K562 (cell line): ENCODE measurements at regions not wholly inside any gene's neighbourhood (a gene's known extent, or its start where the extent isn't known, plus 50 kb on each side); places are given as distances from the start of the nearest gene placed in this dataset.

ENCODE experiments used
- ATAC-seq: fragments of 200-7000 bp; cut with Tn5 transposase; 3 replicates; pipeline ENCODE4 v1.9.1; 2020; ENCODE audit warnings: moderate library complexity
- BruUV-seq: library from RNA; stranded (reverse); fragments of 400-500 nt; replicated peaks from 2 replicates; lab custom pipeline; 2021; lab: Mats Ljungman, UMichigan
- CTCF ChIA-PET: fragments of 300-600 bp; formaldehyde crosslinking; extraction: SDS; loops from one replicate; lab custom pipeline; 2021; ENCODE audit warnings: low intra/inter-chr PET ratio; lab: Yijun Ruan, JAX
- POLR2A ChIA-PET: fragments of 300-600, 350-650 bp; sonication (Branson Sonifier 250); formaldehyde crosslinking; extraction: SDS; loops from one replicate; lab custom pipeline; 2021; ENCODE audit warnings: antibody characterized with exemption, inconsistent platforms; lab: Yijun Ruan, JAX
- DNase-seq, 4 experiments: peaks; one replicate each; pipeline versions ENCODE4 v3.0.0 to v3.0.0-alpha.2; 2011 to 2018; ENCODE audit warnings: low spot score in 3 of 4, mixed read lengths in 3 of 4; ENCODE audit errors: extremely low read depth in 1 of 4
- FAIRE-seq: peaks from 2 replicates; lab custom pipeline; 2011; peaks lifted over from hg19 to GRCh38; lab: Jason Lieb, UNC
- H2AFZ ChIP-seq: 2 replicates; pipeline ENCODE4 v1.6.0; 2011; ENCODE audit warnings: low read depth, low read length, control low read depth, inconsistent platforms
- H3K27ac ChIP-seq: fragments of 200-600 bp; 3 replicates; pipeline ENCODE4 v1.8.0; 2011; ENCODE audit warnings: low read depth, mild to moderate bottlenecking, control low read depth, inconsistent platforms, low read length, moderate library complexity, mixed read lengths; ENCODE audit errors: extremely low read depth
- H3K27me3 ChIP-seq, 2 experiments: fragments of 300-600 bp in 1 of 2; 2 replicates in 1 of 2; 3 replicates in 1 of 2; pipeline versions ENCODE4 v1.6.0 to v1.8.0; 2011; ENCODE audit warnings: inconsistent platforms in 2 of 2, low read length in 2 of 2, mild to moderate bottlenecking in 1 of 2, mixed read lengths in 1 of 2, moderate library complexity in 1 of 2; ENCODE audit not compliant: control insufficient read depth in 2 of 2, insufficient read depth in 2 of 2
- H3K36me3 ChIP-seq: fragments of 300-600 bp; 3 replicates; pipeline ENCODE4 v1.8.0; 2011; ENCODE audit warnings: mild to moderate bottlenecking, low read length, inconsistent platforms; ENCODE audit not compliant: control insufficient read depth, insufficient read depth
- H3K4me1 ChIP-seq, 2 experiments: fragments of 200-600 bp in 1 of 2; replicated peaks in 1 of 2; 2 replicates in 1 of 2; 3 replicates in 1 of 2; pipeline versions ENCODE4 v1.5.1 to v1.8.0; 2011; ENCODE audit warnings: inconsistent platforms in 2 of 2, low read length in 2 of 2, mild to moderate bottlenecking in 1 of 2, mixed read lengths in 1 of 2, moderate library complexity in 1 of 2; ENCODE audit not compliant: control insufficient read depth in 2 of 2, insufficient read depth in 2 of 2
- H3K4me2 ChIP-seq: 2 replicates; pipeline ENCODE4 v1.6.1; 2011; ENCODE audit warnings: low read length, control low read depth, inconsistent platforms, mixed read lengths; ENCODE audit not compliant: insufficient read depth
- H3K4me3 ChIP-seq: fragments of 200-600 bp; sonication (generic), shearing (Covaris generic); 2 replicates; pipeline ENCODE4 v1.5.1; 2016; ENCODE audit warnings: control low read depth, inconsistent platforms
- H3K79me2 ChIP-seq: fragments of 200-600 bp; 3 replicates; pipeline ENCODE4 v1.8.0; 2011; ENCODE audit warnings: low read length, inconsistent platforms; ENCODE audit not compliant: control insufficient read depth, insufficient read depth
- H3K9ac ChIP-seq, 2 experiments: 2 replicates each; pipeline versions ENCODE4 v1.6.0 to v1.6.1; 2011; ENCODE audit warnings: low read depth in 2 of 2, low read length in 2 of 2, control low read depth in 1 of 2, inconsistent platforms in 1 of 2, mild to moderate bottlenecking in 1 of 2, mixed read lengths in 1 of 2; ENCODE audit not compliant: insufficient read depth in 1 of 2
- H3K9me1 ChIP-seq: one replicate; pipeline ENCODE4 v1.6.0; 2011; ENCODE audit warnings: inconsistent platforms, mild to moderate bottlenecking, low read length, moderate library complexity; ENCODE audit not compliant: control insufficient read depth, insufficient read depth
- H3K9me3 ChIP-seq: replicated peaks from 2 replicates; pipeline ENCODE4 v1.5.1; 2011; ENCODE audit warnings: low read depth, low read length, inconsistent platforms; ENCODE audit not compliant: control insufficient read depth, insufficient read depth
- H4K20me1 ChIP-seq: replicated peaks from 2 replicates; pipeline ENCODE4 v1.6.1; 2011; ENCODE audit warnings: low read length, inconsistent platforms, mixed read lengths; ENCODE audit not compliant: control insufficient read depth, insufficient read depth
- EGR1 ChIP-seq: fragments of 450-650 bp; conservative IDR thresholded peaks from 2 replicates; pipeline ENCODE4 v1.6.1; 2017; ENCODE audit warnings: mild to moderate bottlenecking
- FOXM1 ChIP-seq, 2 experiments: fragments of 450-650 bp in 1 of 2; sonication (generic) in 1 of 2; formaldehyde crosslinking in 1 of 2; IDR thresholded peaks; 2 replicates each; pipeline versions ENCODE4 v1.6.1 to v1.9.0; 2017 to 2022; ENCODE audit warnings: low read depth in 2 of 2, mild to moderate bottlenecking in 2 of 2, missing genetic modification reagents in 1 of 2, moderate library complexity in 1 of 2
- GMEB1 ChIP-seq: fragments of 250-450 bp; sonication (Bioruptor Pico); IDR thresholded peaks from 2 replicates; pipeline ENCODE4 v1.4.0; 2020; ENCODE audit warnings: mild to moderate bottlenecking
- PHF20 ChIP-seq: fragments of 450-650 bp; IDR thresholded peaks from 2 replicates; pipeline ENCODE4 v1.6.1; 2018; ENCODE audit not compliant: partially characterized antibody
- SMARCC2 ChIP-seq: fragments of 450-650 bp; IDR thresholded peaks from 2 replicates; pipeline ENCODE4 v1.6.1; 2017; ENCODE audit warnings: antibody characterized with exemption, moderate library complexity, mild to moderate bottlenecking, low read depth
- THRB ChIP-seq: fragments of 450-650 bp; formaldehyde crosslinking; conservative IDR thresholded peaks from 2 replicates; pipeline ENCODE4 v1.4.0; 2022; ENCODE audit warnings: mild to moderate bottlenecking, missing genetic modification characterization
- WGBS: fragments of 100-300 bp; shearing (Covaris generic); methylation state at CpG from one replicate; pipeline ENCODE4 v1.1.6; 2016; ENCODE audit warnings: low coverage, mixed read lengths; ENCODE audit not compliant: insufficient coverage; ENCODE audit errors: missing lambda C conversion rate; 5-methylcytosine and 5-hydroxymethylcytosine counted together
- in situ Hi-C: fragments of 300-500 bp; cut with MboI; formaldehyde crosslinking; loops from 4 replicates; pipeline ENCODE4 v1.15.0; 2018; ENCODE audit warnings: inconsistent platforms, mixed read lengths
- intact Hi-C: fragments of 100-400 bp; cut with micrococcal nuclease; formaldehyde crosslinking; loops from 2 replicates; pipeline ENCODE4 v1.14.2; 2022
- TF ChIP-seq, protein P1 (sequence below): fragments of 450-650 bp; IDR thresholded peaks from 2 replicates; pipeline ENCODE4 v1.6.1; 2016; ENCODE audit warnings: missing biosample characterization, missing genetic modification characterization
- TF ChIP-seq, protein P2 (sequence below): fragments of 450-650 bp; IDR thresholded peaks from 2 replicates; pipeline ENCODE4 v1.7.0; 2016; ENCODE audit warnings: borderline replicate concordance
- TF ChIP-seq, protein P3 (sequence below), 2 experiments: fragments of 150-350 bp in 1 of 2; IDR thresholded peaks; 2 replicates each; pipeline ENCODE4 v1.6.1; 2012 to 2016; ENCODE audit warnings: low read depth in 2 of 2, low read length in 2 of 2, mild to moderate bottlenecking in 1 of 2, moderate library complexity in 1 of 2

DNA sequence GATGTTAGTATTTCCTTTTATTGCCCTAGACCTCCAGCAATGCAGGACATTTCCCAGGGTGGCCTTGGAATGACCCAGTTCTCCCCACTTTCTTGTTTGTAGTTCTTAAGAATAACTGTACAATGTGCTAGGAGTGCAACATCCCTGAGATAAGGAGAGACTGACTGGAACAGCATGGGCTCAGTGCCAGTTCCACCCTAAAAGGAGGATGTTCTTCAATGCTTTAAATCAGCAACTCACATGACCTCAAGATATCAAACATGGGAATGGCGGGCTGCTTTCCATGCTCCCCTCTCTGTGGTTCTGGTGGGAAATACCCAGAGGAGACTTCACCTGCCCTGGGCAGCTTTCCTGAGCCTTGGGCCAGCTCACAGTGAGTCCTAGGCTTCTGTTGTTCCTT, 766.9 kb upstream of the FBXO33 start:
- WGBS, result 0% methylated on average over 1 of the region's 1 CpG
- Histone ChIP-seq H4K20me1 (no peaks in the 10 kb centered on the region), H3K27me3 (no peaks in the 10 kb centered on the region), H3K27ac (no peak overlapping the region), H3K79me2 (no peaks in the 10 kb centered on the region), H3K4me2 (no peak overlapping the region), H3K36me3 (no peaks in the 10 kb centered on the region), H3K9ac (no peak overlapping the region), H3K9me3 (no peaks in the 10 kb centered on the region), H3K9me1 (no peaks in the 10 kb centered on the region), H2AFZ (no peak overlapping the region), H3K4me3 (no peak overlapping the region), H3K4me1 (no peaks in the 10 kb centered on the region)
- POLR2A ChIA-PET, result no interaction called here
- BruUV-seq, result no TSS peak
- TF ChIP-seq SMARCC2 (no peak), PHF20 (no peak), GMEB1 (no peak), FOXM1 (IDR thresholded peaks at IDR 0.05; ENCODE audit: low read depth) (no peak), FOXM1 (CRISPR knock-in tag; IDR thresholded peaks at IDR 0.05; ENCODE audit: low read depth) (no peak), THRB (CRISPR knock-in tag) (no peak), EGR1 (no peak)
- TF ChIP-seq, protein P1, sequence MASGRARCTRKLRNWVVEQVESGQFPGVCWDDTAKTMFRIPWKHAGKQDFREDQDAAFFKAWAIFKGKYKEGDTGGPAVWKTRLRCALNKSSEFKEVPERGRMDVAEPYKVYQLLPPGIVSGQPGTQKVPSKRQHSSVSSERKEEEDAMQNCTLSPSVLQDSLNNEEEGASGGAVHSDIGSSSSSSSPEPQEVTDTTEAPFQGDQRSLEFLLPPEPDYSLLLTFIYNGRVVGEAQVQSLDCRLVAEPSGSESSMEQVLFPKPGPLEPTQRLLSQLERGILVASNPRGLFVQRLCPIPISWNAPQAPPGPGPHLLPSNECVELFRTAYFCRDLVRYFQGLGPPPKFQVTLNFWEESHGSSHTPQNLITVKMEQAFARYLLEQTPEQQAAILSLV, result no peak
- TF ChIP-seq, protein P2, sequence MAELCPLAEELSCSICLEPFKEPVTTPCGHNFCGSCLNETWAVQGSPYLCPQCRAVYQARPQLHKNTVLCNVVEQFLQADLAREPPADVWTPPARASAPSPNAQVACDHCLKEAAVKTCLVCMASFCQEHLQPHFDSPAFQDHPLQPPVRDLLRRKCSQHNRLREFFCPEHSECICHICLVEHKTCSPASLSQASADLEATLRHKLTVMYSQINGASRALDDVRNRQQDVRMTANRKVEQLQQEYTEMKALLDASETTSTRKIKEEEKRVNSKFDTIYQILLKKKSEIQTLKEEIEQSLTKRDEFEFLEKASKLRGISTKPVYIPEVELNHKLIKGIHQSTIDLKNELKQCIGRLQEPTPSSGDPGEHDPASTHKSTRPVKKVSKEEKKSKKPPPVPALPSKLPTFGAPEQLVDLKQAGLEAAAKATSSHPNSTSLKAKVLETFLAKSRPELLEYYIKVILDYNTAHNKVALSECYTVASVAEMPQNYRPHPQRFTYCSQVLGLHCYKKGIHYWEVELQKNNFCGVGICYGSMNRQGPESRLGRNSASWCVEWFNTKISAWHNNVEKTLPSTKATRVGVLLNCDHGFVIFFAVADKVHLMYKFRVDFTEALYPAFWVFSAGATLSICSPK, result no peak
- TF ChIP-seq, protein P3, sequence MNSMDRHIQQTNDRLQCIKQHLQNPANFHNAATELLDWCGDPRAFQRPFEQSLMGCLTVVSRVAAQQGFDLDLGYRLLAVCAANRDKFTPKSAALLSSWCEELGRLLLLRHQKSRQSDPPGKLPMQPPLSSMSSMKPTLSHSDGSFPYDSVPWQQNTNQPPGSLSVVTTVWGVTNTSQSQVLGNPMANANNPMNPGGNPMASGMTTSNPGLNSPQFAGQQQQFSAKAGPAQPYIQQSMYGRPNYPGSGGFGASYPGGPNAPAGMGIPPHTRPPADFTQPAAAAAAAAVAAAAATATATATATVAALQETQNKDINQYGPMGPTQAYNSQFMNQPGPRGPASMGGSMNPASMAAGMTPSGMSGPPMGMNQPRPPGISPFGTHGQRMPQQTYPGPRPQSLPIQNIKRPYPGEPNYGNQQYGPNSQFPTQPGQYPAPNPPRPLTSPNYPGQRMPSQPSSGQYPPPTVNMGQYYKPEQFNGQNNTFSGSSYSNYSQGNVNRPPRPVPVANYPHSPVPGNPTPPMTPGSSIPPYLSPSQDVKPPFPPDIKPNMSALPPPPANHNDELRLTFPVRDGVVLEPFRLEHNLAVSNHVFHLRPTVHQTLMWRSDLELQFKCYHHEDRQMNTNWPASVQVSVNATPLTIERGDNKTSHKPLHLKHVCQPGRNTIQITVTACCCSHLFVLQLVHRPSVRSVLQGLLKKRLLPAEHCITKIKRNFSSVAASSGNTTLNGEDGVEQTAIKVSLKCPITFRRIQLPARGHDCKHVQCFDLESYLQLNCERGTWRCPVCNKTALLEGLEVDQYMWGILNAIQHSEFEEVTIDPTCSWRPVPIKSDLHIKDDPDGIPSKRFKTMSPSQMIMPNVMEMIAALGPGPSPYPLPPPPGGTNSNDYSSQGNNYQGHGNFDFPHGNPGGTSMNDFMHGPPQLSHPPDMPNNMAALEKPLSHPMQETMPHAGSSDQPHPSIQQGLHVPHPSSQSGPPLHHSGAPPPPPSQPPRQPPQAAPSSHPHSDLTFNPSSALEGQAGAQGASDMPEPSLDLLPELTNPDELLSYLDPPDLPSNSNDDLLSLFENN (IDR thresholded peaks at IDR 0.05; ENCODE audit: low read depth in 2 of 2, low read length in 2 of 2), result no peak
- DNase-seq, result no peak
- FAIRE-seq, result no peak
- intact Hi-C loops, result no loop called here
- no peak for ATAC-seq
- CTCF ChIA-PET, result no interaction called here
- in situ Hi-C loops, result no loop called here
